Adipocyte (in vitro differentiated cells): ENCODE measurements at regions not wholly inside any gene's neighbourhood (a gene's known extent, or its start where the extent isn't known, plus 50 kb on each side); places are given as distances from the start of the nearest gene placed in this dataset.

Experiments
- DNase-seq: peaks from one replicate; pipeline ENCODE4 v3.0.0-alpha.2; 2015; ENCODE audit warnings: low read depth
- H3K27me3 ChIP-seq: replicated peaks from 2 replicates; pipeline ENCODE4 v1.7.0; 2013; ENCODE audit warnings: mild to moderate bottlenecking, low read length, moderate library complexity; ENCODE audit not compliant: control insufficient read depth, insufficient read depth
- H3K36me3 ChIP-seq: 2 replicates; pipeline ENCODE4 v1.7.0; 2013; ENCODE audit warnings: low read length, mild to moderate bottlenecking, moderate library complexity; ENCODE audit not compliant: control insufficient read depth, insufficient read depth, severe bottlenecking
- H3K4me1 ChIP-seq: 2 replicates; pipeline ENCODE4 v1.7.0; 2013; ENCODE audit warnings: mild to moderate bottlenecking, low read length, moderate library complexity; ENCODE audit not compliant: control insufficient read depth, insufficient read depth
- H3K4me3 ChIP-seq: 2 replicates; pipeline ENCODE4 v1.7.0; 2013; ENCODE audit warnings: mild to moderate bottlenecking, low read length, moderate library complexity
- H3K9ac ChIP-seq: 2 replicates; pipeline ENCODE4 v1.7.0; 2013; ENCODE audit warnings: mild to moderate bottlenecking, low read length, moderate library complexity
- H3K9me3 ChIP-seq: 2 replicates; pipeline ENCODE4 v1.7.0; 2013; ENCODE audit warnings: mild to moderate bottlenecking, low read length, moderate library complexity; ENCODE audit not compliant: control insufficient read depth

DNA sequence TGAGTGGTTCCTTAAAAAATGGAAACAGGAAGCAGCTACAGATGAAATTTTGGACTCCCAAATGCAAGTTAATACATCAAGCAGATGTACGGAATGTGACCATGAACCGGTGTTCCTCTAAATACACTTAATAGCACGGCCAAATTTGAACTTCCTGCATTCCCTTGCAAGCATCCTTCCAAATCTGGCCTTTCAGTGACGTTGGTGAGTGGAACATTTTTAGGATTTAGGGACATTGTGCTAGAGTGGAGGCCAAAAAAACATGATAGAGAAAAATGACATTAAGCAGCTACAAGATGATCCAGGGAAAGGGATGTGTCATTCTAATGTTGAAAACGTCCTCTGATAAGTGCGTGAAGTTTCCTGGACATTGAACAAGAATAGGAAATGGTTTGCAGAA, 62.1 kb downstream of the CTAGE1 start:
- Histone ChIP-seq H3K4me3 (no peak overlapping the region), H3K9ac (no peak overlapping the region), H3K27me3 (no peaks in the 10 kb centered on the region), H3K36me3 (no peaks in the 10 kb centered on the region), H3K9me3 (no peaks in the 10 kb centered on the region), H3K4me1 (no peaks in the 10 kb centered on the region)
- no peak for DNase-seq

DNA sequence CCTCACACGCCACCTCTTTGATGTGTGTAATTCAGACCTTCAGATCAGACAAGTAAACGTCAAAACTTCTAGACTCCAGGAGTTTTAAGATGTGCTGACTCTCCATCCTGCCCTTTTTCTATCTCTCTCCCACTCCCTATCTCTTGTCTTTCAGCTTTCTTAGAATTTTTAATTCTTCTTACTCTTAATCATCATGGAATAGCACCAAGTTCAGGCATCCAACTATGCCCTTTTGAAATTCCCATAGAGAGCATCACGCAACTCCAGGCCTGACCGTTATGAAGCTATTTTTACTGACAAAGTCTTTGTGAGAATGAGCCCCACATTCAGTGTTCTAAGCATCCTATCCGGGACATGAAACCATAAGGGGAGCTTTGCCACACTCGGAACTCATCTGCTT, 62.6 kb downstream of the CTAGE1 start:
- Histone ChIP-seq H3K9me3 (no peaks in the 10 kb centered on the region), H3K36me3 (no peaks in the 10 kb centered on the region), H3K4me3 (no peak overlapping the region), H3K27me3 (no peaks in the 10 kb centered on the region), H3K9ac (no peak overlapping the region), H3K4me1 (no peaks in the 10 kb centered on the region)
- DNase-seq: no peak

DNA sequence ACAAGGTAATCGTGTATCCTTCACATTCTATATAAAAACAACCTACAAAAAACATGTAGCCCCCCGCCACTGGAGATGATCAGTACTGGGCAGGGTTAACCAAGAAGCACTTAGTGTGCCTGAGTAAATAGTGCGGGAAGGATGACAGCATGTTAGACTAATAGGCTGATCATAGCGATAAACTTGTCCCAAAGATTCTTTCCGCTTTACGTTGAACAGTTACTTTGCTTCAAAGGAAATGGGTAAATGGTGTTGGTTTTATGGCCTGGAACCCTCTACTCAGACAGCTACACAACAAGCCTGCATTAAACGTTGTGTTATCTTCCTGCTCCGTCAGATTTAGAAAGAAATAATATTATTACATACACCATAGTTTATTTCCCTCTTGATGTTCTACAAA, 67.7 kb downstream of the CTAGE1 start:
- Histone ChIP-seq H3K27me3 (peaks cover 13% of the 10 kb centered on the region), H3K9me3 (no peaks in the 10 kb centered on the region), H3K4me1 (peaks cover 22% of the 10 kb centered on the region), H3K36me3 (no peaks in the 10 kb centered on the region), H3K4me3 (no peak overlapping the region), H3K9ac (no peak overlapping the region)
- no peak for DNase-seq

DNA sequence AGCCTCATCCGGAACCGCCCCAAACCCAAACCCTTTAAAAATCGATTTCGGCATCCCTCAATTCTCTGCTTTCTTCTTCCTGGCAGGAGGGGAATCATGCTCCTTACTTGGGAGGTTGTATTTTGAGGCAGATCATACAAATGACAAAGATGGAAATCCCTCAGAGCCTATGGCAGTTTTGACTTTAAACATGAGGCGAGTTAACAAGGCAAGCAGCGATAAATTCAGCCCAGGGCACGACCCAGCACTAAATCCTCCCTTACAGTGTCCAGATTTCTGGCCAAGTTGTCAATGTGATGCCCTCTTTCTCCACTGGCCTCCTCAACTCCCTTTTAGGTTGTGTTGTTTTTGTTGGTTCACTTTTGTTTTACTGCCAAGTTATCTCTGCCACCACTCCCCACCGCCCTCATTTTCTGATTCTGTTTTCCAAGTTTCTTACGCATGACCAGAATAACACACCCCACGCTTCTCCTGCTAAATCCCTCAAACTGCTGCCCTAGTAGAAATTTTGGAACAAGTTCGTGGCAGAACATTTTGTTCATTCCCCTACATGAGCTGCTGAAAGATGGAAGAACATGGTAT, 68.3 kb downstream of the CTAGE1 start:
- peaks cover 22% of the 10 kb centered on the region for H3K4me1 ChIP-seq
- no peaks in the 10 kb centered on the region for H3K36me3 ChIP-seq
- H3K4me3 ChIP-seq: peak overlapping the region; percentile 77
- no peaks in the 10 kb centered on the region for H3K9me3 ChIP-seq
- H3K9ac ChIP-seq: no peak overlapping the region
- peaks cover 13% of the 10 kb centered on the region for H3K27me3 ChIP-seq
- no peak for DNase-seq

DNA sequence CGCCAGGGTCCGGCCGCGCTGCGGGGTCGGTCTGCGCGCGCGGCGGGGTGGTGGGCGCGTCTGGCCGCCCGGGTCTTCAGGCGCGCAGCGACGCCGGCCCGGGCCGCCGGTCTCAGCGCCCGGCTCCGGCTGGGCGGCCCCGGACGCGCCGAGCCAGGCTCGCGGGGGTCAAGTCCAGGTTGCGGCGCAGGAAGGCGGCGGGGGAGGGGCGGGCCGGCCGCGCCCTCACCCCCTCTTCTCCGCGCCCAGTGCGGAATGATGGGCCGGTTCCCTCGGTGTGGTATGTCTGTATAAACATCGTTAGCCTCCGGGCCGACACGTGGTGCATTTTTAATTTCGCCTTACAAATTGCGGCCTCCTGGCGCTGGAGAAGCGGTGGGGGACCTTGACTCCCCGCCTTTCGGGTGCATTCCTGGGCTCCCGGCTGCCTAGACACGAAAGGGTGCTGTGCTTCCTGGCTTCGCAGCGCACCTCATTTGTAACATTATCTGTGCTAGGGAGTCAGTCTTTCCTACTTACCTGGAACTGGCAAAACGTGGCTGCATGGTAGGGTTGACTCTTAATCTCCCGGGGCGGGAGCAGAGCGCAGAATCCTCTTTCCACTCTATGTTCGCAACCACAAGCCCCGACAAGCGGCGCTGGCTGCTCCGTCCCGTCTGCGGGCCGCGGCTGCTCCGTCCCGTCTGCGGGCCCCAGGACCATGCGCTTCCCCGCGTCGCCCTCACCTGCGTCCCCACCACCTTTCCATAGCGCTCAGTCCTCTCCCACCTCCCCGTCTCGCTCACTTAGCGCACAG, 69.0 kb downstream of the CTAGE1 start:
- peak overlapping the region; percentile 61 for H3K9ac ChIP-seq
- peak; percentile 73 for DNase-seq
- H3K9me3 ChIP-seq: no peaks in the 10 kb centered on the region
- peak overlapping the region; percentile 77 for H3K4me3 ChIP-seq
- H3K27me3 ChIP-seq: peaks cover 13% of the 10 kb centered on the region
- H3K4me1 ChIP-seq: peaks cover 22% of the 10 kb centered on the region
- H3K36me3 ChIP-seq: no peaks in the 10 kb centered on the region

DNA sequence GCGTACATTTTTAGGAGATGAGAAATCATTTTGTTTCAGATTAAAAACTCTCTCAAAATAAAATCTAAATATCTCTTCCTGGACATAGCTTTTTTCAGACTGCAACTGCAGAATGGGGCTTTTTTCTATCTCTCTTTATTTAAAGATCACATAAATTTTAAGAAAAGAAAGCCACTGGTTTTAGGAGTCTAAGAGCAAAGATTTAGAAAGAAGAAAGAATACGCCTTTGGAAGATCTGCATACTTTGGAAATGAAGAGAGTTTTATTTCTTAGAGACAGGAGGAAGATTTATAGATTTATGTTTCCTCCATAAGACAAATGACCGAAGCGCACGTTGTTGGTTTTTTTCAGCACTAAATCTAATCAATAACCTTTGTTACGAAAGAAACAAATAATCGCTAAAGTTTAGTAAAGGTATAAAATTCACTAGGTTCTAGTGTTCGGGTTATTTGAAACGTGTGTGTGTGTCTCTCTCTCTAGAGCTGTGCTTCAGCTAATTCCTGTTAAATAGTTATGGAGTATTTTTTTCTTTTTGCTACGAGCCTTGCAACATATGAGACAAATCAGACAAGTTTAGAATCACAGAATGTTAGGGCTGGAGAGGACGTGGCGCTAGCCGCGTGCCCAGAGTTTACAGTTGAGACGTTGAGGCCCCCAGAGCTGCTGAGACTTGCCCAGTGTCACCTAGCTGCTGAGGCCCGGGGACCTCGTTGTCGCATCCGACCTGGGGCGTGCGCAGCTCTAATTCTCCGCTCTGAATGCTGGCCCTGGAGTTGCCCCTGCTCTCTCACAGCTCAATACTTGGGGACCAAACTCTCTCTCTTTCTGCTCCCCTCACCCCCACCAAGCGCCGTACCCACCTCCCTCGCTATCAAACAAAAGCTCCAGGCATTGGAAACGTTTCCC, 69.9 kb downstream of the CTAGE1 start:
- Histone ChIP-seq H3K36me3 (no peaks in the 10 kb centered on the region), H3K4me3 (peak overlapping the region; percentile 77), H3K9me3 (no peaks in the 10 kb centered on the region), H3K9ac (peak overlapping the region; percentile 61), H3K4me1 (peaks cover 22% of the 10 kb centered on the region), H3K27me3 (peaks cover 13% of the 10 kb centered on the region)
- DNase-seq: peak; percentile 67

DNA sequence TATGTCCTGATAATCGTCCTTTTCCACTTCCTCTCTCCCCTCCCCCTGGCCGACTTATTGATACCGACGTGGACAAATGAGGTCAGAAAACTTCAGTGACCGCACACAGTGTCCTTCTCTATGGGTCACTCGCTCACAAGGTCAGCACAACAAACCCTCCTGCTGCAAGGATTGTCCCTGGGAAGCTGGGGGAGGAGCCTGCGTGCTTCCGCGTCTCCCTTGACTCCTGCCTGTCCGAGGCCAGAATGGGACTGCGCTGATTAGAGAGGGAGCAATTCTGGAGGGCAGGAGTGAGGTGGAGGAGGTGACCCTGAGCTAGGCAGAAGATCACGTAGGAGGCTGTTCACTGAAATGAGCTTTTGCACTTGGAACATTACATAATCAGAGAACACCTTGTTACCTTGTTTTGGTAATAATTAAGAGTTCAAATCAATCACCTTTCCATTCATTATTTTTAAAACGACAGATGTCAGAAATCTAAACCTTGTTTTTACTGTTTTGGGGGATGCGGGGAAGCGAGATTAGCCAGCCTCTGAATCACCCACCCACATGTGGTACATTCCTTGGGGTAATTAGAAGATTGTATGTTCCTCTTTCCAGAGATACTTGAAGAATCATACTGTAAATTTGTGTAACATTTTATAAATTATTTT, 70.6 kb downstream of the CTAGE1 start:
- H3K36me3 ChIP-seq: no peaks in the 10 kb centered on the region
- no peak overlapping the region for H3K9ac ChIP-seq
- H3K9me3 ChIP-seq: no peaks in the 10 kb centered on the region
- H3K4me3 ChIP-seq: no peak overlapping the region
- H3K4me1 ChIP-seq: peaks cover 22% of the 10 kb centered on the region
- H3K27me3 ChIP-seq: peaks cover 13% of the 10 kb centered on the region
- DNase-seq: peak; percentile 56

DNA sequence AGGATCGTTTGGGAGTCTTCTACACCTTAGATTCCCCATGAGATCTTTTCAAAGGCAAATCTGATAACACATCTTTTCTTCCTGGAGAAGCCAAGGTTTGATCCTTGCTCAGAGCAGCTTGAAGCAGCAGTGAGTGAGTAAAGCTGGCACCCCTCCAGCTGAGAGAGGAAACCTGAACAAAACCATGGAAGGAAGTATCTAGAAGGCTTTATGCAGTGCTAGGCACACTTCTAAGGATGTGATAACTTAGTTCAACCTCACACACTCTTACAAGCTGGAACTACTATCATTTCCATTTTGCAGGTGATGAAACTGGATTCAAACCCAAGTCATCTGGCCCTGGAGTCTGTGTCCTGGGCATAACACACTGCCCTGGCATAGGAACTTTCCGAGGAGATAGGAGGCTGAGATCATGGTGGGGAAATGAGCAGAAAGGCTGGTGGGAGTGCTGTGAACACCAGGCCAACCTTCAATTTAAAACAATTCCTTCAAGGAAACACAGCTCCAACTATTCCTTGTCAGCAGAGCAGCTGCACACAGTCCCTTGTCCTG, 71.2 kb downstream of the CTAGE1 start:
- no peak overlapping the region for H3K9ac ChIP-seq
- H3K4me3 ChIP-seq: no peak overlapping the region
- DNase-seq: peak; percentile 68
- no peaks in the 10 kb centered on the region for H3K9me3 ChIP-seq
- H3K36me3 ChIP-seq: no peaks in the 10 kb centered on the region
- peaks cover 13% of the 10 kb centered on the region for H3K27me3 ChIP-seq
- peaks cover 22% of the 10 kb centered on the region for H3K4me1 ChIP-seq

DNA sequence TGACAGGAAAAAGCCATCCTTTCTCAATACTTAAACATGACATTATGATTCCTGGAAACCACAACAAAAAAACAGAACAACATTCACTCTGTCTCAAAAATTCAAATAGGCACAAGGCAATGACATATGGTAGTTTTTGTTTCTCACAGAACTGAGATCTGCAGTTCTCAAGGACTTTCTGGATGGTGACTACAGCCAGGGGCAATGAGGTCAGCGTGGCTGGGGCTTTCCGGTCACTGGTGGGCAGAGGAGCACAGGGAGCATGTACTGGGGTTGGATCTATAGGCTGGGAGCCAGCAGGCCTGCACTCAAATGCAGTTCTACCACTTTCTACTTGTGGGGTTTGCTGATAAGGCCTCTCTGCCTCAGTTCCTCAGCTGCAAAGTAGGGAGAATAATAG, 72.0 kb downstream of the CTAGE1 start:
- Histone ChIP-seq H3K9ac (no peak overlapping the region), H3K4me1 (peaks cover 22% of the 10 kb centered on the region), H3K27me3 (peaks cover 13% of the 10 kb centered on the region), H3K9me3 (no peaks in the 10 kb centered on the region), H3K36me3 (no peaks in the 10 kb centered on the region), H3K4me3 (no peak overlapping the region)
- peak; percentile 34 for DNase-seq

DNA sequence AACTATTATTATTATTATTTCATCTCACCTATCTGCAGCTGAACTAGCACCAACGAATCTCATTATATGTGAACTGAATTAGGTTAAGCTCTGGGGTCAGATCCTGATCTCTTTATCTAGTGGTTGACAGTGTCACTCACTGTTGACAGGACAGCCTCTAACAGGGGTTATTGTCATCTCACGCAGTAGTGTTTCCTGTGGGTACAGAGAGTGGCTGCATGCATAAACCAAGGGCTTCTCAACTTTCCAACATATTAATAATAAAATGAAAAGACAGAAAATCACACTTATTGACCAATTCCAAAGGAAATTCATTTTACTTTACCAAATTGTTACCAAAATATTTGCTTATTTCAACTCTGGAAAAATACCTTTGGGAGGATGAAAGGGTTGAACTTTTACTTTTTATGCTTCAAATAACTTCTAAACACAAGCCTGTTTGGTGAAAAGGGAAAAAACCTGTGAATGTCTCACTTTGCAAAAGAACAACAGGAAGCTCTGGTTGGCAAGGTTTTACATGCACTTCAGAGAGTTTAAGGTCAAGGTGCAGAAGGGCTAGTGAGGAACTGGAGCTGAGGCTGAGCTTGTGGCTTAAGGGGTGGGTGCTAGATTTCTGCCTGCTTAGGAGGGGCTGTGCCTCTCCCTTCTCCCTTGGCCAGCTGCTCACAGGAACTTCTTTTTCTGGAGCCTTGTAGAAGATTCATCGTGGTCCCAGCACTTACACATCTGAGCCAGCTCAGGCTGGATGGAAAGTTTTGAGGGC, 72.6 kb downstream of the CTAGE1 start:
- Histone ChIP-seq H3K9ac (no peak overlapping the region), H3K9me3 (no peaks in the 10 kb centered on the region), H3K36me3 (no peaks in the 10 kb centered on the region), H3K4me3 (no peak overlapping the region), H3K27me3 (peaks cover 13% of the 10 kb centered on the region), H3K4me1 (peaks cover 22% of the 10 kb centered on the region)
- no peak for DNase-seq
